Stimulated activated CD4-positive, alpha-beta T cell treated with anti-CD3 and anti-CD28 coated beads, Interleukin-12 subunit alpha, Interleukin-12 subunit beta, amount 100 ng/mL, for 24 hours (primary cell): ENCODE measurements at regions not wholly inside any gene's neighbourhood (a gene's known extent, or its start where the extent isn't known, plus 50 kb on each side); places are given as distances from the start of the nearest gene placed in this dataset.

ENCODE experiments used
- DNase-seq, 2 experiments: peaks; one replicate each; pipeline ENCODE4 v3.0.0-alpha.2; 2020; ENCODE audit warnings: low read depth in 2 of 2

DNA sequence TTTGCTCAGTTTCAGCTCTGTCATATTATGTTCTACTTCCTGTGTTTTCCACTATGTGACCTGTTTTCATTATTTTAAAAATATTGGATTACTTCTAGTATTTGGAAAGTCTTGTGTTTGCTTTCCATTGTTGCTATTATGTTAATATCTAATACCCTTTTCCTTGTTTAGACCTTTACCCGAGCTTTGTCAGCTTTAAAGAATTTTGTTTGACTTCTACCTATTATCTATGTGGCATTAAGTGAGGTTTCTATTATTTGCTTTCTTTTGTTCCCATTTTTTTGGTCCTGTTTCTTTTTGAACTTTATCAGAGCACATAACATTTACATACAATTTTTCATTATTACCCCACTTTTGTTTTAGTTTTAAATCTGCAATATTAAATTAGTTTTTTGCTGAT is 202.7 kb downstream of the MANEA start:
- no peak for DNase-seq

DNA sequence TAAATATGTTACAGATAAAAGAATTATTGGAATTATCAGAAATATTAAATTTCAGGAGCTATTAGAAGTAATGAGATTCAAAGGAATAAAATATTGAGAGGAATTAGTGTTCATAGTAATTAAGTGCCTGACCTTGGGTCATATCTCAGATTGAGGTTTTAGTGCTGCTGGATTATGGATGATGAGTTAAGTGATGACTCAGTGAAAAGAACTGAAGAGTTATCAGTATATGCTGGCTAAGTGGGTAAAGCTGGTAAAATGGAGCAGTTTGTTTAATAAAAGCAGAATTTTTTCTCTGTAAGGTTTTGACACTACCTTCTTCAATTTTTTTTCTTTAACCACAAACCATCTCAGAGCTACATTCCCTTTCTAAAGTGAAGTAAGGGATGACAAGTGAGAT is 206.7 kb downstream of the MANEA start:
- DNase-seq: no peak

DNA sequence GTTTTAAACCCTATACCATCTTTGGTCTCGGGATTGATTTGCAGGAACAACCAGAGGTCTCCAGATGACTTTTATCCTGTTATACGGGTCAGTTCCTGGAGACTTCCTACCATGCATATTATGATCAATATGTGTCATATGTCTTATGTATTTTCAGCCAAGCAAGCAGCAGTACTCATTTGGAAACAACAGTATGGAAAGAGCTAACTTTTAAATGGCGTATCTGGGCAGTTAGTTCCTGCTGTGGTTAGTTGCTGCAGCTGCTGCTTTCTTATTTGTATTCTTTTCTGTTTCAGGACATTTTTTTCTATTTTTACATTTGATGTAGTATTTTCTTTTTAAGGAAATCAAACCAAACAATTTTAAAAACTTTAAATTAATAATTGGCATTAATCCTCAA is 207.5 kb downstream of the MANEA start:
- no peak for DNase-seq

DNA sequence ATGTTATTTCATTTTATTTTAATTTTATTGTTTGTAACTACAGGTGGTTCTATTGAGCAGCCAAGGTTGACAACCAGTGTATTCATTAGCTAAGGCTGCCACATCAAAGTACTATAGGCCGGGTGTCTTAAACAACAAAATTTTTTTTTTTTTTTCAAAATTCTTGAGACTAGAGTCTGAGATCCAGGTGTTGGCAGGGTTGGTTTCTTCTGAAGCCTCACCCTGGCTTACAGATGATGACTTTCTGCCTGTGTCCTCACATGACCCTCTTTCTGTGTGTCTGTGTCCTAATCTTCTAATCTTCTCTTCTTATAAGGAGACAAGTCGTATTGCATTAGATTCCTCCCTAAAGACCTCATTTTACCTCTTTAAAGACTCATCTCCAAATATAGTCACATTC is 208.4 kb downstream of the MANEA start:
- no peak for DNase-seq

DNA sequence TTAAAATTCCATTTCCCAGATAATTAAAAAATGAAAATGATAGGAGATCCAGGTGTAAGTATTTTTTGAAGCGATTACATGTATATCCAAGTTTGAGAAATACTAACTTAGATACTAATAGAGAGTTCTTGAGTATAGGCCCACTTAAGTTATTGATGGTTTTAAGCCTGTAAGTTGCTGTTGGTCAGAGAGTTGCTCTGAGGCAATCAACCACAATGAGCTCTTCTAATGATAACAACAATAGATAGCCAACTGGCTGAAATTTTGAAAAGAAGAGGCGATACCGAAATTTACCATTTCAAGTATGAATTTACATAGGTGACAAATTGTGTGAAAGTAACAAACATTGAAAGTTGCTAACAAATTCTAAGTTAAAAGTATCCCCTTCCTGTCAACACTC is 209.5 kb downstream of the MANEA start:
- DNase-seq: no peak

DNA sequence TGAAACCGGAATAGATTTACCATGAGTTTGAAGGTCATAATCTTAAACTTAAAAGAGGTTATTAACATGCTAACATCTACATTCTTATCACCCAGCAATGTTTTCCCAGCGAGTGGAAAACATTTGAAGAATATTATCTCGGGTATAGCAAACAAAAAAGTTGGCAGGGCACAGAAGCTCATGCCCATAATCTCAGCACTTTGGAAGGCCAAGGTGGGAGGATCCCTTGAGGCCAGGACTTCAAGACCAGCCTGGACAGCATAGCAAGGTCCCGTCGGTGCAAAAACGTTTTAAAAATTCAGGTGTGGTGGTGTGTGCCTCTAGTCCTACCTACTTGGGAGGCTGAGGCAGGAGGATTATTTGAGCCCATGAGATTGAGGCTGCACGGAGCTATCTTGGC is 213.5 kb downstream of the MANEA start:
- DNase-seq: no peak

- DNase-seq: no peak
Observed at GRCh38 chr6:95794749-95795148, 217.4 kb downstream of the MANEA start.

DNA sequence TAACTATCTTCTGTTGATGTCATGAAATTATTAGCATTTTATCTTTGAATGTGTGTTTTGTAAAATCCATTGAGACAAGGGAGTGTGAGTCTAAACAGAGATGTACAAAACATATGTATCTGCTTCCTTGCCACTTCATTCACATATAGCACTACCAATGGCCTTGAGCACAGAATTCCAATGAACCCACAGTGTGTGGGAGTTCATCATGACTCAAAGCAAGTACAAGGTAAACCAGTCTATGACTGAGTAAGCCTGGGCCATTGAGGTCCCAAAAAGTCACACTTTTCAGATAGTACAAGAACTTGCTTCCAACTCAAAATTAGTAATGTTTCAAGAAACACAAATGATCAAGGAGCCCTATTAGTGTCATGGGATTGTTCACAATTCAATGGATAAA is 218.6 kb downstream of the MANEA start:
- no peak for DNase-seq

GRCh38 chr6:95797054-95797453 is 218.7 kb upstream of the FUT9 start:
- DNase-seq: no peak

GRCh38 chr6:95802978-95803377 is 212.8 kb upstream of the FUT9 start:
- no peak for DNase-seq

GRCh38 chr6:95803889-95804288 is 211.9 kb upstream of the FUT9 start:
- no peak for DNase-seq

- no peak for DNase-seq
Observed at GRCh38 chr6:95804847-95805541, 210.8 kb upstream of the FUT9 start.

DNA sequence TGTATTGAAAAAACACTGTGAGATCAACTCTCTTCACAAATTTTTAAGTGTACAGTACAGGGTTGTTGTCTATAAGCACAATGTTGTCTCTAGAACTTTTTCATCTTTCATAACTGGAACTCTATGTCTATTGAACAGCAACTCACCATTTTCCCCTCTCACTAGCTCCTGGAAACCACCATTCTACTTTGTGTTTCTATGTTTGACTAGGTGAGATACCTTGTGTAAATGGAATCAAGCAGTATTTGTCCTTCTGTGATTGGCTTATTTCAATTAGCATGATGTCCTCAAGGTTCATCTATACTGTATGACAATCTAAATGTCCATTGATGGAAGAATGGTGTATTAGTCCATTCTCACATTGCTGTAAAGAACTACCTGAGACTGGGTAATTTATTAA is 210.1 kb upstream of the FUT9 start:
- DNase-seq: no peak

GRCh38 chr6:95815389-95816056 is 200.3 kb upstream of the FUT9 start:
- no peak for DNase-seq

DNA sequence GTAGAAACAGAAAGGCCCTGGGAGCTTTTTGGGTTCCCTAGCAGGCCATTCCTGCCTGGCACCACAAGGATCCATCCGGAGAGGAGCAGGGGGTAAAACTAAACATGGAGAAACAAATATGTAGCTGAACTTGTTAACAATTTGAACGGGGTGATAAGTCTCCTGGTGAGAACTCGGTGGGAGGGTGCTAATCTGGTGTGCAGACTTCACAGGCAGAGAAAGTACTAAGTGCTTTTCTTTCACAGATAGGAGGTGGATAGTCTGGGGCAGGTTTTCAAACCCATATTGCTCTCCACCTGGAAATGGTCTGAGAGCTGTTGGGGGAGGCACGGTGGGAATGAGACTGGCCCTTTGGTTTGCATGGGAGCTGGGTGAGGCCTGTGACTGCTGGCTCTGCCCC is 196.3 kb upstream of the FUT9 start:
- DNase-seq: no peak

- DNase-seq: peak in 1 of 2 experiments; percentile 0
Observed at GRCh38 chr6:95819939-95820338, 195.8 kb upstream of the FUT9 start.

- DNase-seq: no peak
Observed at GRCh38 chr6:95830859-95831557, 184.8 kb upstream of the FUT9 start.

DNA sequence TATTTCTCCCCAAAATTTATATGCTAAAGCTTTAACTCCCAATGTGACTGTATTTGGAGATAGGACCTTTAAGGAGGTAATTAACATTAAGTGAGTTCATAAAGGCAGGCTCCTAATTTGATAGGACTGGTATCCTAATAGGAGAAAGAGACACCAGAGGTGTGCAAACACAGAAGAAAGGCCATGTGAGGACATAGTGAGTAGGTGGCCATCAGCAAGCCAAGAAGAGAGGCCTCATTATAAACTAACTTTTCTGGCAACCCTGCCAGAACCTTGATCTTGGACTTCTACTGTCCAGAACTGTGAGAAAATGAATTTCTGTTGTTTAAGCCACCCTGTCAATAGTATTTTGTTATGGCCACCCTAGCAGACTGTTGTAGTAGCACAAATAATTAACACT is 177.9 kb upstream of the FUT9 start:
- DNase-seq: no peak

DNA sequence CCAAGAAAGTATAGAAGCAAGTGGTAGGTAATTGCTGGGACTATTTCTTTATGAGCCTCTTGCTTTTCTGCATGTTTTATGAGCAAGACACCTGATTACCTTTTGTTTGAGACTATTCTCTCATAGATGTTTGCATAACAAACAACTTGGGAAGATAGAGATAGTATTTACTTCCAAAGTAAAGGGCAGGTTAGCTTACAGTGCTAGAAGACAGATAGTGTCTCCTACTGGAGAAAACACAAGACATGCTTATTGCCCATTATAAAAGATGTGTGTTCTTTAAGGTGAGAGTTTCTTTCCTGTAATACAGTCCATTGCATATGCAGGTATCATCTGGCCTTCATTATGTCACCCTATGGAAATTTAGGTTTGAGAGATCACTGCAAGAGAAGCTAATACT is 174.2 kb upstream of the FUT9 start:
- no peak for DNase-seq

GRCh38 chr6:95846652-95847051 is 169.1 kb upstream of the FUT9 start:
- no peak for DNase-seq

DNA sequence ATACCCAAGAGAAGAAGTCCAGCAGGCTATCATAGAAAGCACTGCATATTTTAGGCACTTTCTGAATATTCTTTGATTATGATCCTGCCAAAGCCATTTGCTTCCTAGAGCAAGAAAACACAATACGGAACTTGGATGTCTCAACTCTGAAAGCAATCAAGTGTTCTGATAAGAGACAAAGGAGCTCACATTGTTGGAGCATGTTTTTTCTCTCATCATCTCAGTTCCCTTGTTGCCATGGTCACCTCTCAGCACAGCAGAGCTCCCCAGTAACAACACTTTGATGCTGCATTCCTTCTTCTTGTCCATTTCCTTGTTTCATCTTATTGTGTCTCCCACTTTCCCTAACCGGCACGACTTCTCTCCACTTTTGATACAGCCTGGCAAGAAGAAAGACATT is 168.7 kb upstream of the FUT9 start:
- DNase-seq: no peak

DNA sequence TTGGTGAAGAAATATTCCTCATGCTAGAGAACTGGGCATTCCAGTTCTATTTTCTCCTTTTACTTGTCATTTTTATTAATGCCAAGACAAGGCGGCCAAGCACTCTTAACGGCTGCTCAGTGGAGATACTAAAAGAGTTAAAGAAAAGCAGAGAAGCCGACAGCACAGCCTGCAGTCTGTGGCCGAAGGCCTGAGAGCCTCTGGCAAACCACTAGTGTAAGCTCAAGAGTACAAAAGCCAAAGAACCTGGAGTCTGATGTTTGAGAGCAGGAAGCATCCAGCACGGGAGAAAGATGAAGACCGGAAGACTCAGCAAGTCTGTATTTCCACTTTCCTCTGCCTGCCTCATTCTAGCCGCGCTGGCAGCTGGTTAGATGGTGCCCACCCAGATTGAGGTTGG is 167.1 kb upstream of the FUT9 start:
- no peak for DNase-seq

GRCh38 chr6:95856876-95857364 is 158.9 kb upstream of the FUT9 start:
- no peak for DNase-seq
